ENCODE measurements at regions not wholly inside any gene's neighbourhood (a gene's known extent, or its start where the extent isn't known, plus 50 kb on each side); places are given as distances from the start of the nearest gene placed in this dataset.
"Not testable (repeated sequence)": the region's sequence is repeated elsewhere in the genome, so short reads cannot be mapped to it uniquely, and the experiment has no call there.

- no peak for DNase-seq (ENCODE audit: extremely low read depth, low read depth, low spot score)
Observed at GRCh38 chr18:40133253-40133652, 1821.8 kb upstream of the PIK3C3 start.

DNA sequence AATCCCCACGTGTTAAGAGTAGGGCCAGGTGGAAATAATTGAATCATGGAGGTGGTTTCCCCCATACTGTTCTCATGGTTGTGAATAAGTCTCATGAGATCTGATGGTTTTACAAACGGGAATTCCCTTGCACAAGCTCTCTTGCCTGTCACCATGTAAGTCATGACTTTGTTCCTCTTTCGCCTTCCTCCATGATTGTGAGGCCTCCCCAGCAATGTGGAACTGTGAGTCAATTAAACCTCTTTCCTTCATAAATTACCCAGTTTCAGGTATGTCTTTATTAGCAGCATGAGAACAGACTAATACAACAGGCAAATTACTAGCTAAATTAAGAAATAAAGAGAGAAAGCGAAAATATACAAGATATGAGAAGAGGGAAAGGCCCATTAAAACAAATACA, 1822.6 kb upstream of the PIK3C3 start:
- not testable (repeated sequence) for DNase-seq (ENCODE audit: extremely low read depth, low read depth, low spot score)

DNA sequence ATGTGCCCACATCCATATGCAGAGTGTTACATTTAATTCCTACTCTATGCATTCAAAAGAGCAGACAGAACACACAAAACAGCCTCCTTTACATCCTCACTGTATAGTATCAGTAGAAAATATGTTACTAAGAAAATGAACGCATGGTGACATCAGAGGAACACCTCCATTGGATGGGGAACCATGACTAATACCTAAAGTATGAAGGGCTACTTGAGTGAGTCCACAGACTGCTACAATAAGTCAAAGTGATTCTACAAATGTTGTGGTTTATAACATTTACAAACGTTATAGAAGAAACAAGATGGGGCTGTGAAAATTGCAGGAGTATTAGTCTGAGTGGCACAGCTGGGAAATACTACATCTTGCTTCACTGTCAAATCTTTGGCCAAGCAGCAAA, 1830.9 kb upstream of the PIK3C3 start:
- DNase-seq (ENCODE audit: extremely low read depth, low read depth, low spot score) = no peak

DNA sequence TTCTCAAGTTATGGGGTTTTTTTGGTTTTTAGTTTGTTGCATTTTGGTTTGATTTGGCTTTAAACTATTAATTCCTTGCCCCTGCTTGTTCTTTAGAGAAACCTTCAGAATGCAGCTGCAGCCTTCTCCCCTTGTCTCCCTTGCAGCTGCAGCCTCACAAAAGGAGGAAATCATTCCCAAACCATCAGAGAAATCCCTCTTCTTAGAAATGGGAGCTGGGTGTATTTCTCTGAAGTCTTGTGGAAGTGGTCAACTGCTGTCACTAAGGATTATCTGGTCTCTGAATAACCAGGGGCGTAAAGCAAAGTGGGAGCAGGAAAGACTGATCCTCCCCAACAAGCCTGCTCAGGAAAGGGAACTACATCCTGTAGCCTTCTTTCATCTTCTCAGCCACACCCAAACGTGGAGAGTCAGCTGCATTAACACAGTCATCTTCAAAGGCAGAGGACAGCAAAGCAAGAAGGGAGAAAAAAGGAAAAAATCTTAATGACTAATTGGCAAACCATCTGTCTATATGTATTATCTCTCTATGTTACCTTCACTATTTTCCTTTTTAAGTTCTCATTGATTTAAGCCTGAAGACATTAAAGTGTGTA, 1834.1 kb upstream of the PIK3C3 start:
- no peak for DNase-seq (ENCODE audit: extremely low read depth, low read depth, low spot score)

GRCh38 chr18:40120356-40120755, 1834.7 kb upstream of the PIK3C3 start:
- no peak for DNase-seq (ENCODE audit: extremely low read depth, low read depth, low spot score)

DNA sequence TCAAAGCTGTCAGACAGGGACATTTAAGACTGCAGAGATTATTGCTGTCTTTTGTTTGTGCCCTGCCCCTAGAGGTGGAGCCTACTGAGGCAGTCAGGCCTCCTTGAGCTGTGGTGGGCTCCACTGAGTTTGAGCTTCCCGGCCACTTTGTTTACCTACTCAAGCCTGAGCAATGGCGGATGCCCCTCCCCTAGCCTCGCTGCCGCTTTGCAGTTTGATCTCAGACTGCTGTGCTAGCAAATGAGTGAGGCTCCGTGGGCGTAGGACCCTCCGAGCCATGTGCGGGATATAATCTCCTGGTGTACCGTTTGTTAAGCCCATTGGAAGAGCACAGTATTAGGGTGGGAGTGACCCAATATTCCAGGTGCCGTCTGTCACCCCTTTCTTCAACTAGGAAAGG, 1835.5 kb upstream of the PIK3C3 start:
- DNase-seq (ENCODE audit: extremely low read depth, low read depth, low spot score) = not testable (repeated sequence)

DNA sequence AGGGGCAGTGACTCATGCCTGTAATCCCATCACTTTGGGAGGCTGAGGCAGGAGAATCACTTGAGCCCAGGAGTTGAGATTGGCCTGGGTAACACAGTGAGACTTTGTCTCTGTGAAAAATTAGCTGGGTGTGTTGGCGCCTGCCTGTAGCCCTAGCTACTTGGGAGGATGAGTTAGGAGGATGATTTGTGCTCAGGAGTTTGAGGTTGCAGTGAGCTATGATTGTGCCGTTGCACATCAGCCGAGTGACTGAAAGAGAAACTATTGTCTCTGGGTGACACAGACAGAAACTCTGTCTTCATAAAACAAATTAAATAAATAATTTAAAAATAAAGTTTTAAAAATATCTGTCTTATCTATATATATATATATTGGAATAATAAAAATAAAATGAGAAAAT, 1844.6 kb upstream of the PIK3C3 start:
- DNase-seq (ENCODE audit: extremely low read depth, low read depth, low spot score) = no peak

DNA sequence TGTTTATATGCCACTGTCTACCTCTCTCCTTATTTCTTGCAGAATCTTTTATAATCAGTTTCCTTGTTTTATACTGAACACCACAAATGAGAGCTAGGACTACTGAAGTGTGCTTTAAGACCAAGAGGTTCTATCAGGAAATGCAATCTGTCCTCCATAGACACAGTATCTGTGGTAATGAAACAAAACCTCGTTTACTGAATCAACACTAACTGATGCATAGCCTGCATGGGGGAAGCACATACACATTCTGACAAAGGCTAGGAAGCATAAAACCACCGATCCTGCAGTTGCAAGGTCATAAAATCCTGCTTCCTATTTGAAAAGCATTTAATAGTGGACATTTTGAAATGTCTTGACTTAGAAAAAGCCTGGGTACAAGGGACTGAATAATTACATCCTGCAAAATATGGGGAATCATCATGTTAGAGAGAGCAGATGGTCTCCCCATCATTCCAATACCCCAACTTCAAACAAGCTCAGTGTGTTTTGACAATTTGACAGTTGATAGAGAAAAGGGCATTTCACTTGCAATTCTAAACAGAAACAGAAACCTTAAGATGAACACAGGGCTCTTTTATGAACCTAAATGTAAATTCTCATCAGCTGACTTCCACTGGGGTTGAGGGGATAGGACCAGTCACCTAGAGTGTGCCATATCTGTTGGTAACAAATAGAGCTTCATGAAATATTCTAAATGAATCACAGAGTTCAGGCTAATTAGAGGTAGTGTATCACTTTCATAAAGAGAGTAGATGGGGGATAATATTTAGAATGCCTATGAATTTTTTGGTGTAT, 1845.6 kb upstream of the PIK3C3 start:
- no peak for DNase-seq (ENCODE audit: extremely low read depth, low read depth, low spot score)

- no peak for DNase-seq (ENCODE audit: extremely low read depth, low read depth, low spot score)
Observed at GRCh38 chr18:40108596-40108995, 1846.4 kb upstream of the PIK3C3 start.

- DNase-seq (ENCODE audit: extremely low read depth, low read depth, low spot score) = no peak
Observed at GRCh38 chr18:40102903-40103302, 1852.1 kb upstream of the PIK3C3 start.

DNA sequence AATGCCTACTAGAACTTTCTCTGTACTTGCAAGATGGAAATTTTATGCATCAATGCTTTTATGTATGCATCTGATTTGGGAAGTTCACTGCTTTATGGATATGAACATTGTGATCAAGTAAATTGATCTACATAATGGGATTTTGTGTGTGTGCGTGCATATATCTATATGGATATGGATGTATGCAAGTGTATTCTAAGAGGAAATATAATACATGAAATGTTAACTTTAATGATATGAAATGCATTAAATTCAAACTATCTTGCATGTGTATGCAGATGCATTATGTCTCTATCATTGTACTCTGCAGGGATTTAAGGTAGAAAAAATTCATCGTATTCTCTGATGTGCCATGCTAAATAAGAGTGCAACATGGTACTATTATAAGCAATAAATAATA, 1855.4 kb upstream of the PIK3C3 start:
- no peak for DNase-seq (ENCODE audit: extremely low read depth, low read depth, low spot score)

DNA sequence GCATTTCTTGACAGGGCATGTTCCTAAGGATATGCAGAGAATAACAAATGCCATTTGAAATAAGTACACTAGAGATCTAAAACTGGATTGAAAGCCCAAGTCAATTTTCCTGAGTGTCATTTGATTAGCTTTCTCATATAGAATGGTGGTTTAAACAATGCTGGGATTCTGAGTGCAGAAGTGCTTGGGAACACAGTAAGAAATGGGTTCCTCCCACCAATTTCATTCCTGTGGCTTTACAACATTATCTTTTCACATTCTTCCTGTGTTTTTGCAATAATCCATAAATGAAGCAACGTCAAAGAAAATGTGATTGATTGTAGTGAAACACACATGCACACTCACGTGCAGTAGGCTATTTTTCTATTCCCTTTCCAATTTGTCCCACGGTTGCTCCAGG, 1858.4 kb upstream of the PIK3C3 start:
- no peak for DNase-seq (ENCODE audit: extremely low read depth, low read depth, low spot score)

- no peak for DNase-seq (ENCODE audit: extremely low read depth, low read depth, low spot score)
Observed at GRCh38 chr18:40094441-40094840, 1860.6 kb upstream of the PIK3C3 start.

GRCh38 chr18:40088130-40088529, 1866.9 kb upstream of the PIK3C3 start:
- no peak for DNase-seq (ENCODE audit: extremely low read depth, low read depth, low spot score)

DNA sequence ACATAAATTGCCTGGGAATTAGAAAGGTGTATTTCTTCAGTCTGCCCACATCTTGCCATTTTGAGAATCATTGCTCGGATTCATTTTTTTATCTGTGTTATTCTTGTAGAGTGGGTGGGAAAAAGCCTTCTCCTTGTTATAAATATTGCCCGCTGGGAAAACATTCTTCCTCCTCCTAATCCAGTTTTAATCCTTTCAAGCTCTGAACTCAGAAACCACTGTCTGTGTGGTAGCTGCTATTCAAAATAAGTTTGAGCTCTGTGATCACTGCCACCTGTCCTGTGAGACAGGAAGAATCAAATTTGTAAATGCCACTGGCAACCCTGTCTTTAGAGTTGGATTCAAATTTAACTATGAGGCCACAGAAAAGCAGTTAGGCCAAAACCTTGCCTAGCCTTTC, 1875.2 kb upstream of the PIK3C3 start:
- no peak for DNase-seq (ENCODE audit: extremely low read depth, low read depth, low spot score)

- DNase-seq (ENCODE audit: extremely low read depth, low read depth, low spot score) = no peak
Observed at GRCh38 chr18:40075616-40076015, 1879.4 kb upstream of the PIK3C3 start.

DNA sequence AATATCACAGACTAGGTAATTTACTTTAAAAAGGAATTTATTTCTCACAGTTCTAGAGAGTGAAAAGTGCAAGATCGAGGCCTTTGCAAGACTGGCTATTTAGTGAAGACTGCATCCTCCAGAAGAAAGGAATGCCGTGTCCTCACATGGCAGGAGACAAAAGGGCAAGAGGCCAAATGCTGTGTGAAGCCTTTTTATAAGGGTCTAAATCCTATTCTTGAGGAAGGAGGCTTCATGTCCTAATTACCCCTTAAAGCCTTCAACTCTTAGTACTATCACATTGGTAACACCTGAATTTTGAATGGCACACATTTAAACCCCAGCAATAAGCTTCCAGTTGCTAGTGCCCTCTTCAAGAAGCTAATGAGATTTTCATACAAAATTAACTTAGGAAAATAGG, 1882.3 kb upstream of the PIK3C3 start:
- DNase-seq (ENCODE audit: extremely low read depth, low read depth, low spot score) = no peak

- DNase-seq (ENCODE audit: extremely low read depth, low read depth, low spot score) = no peak
Observed at GRCh38 chr18:40066368-40066767, 1888.7 kb upstream of the PIK3C3 start.

DNA sequence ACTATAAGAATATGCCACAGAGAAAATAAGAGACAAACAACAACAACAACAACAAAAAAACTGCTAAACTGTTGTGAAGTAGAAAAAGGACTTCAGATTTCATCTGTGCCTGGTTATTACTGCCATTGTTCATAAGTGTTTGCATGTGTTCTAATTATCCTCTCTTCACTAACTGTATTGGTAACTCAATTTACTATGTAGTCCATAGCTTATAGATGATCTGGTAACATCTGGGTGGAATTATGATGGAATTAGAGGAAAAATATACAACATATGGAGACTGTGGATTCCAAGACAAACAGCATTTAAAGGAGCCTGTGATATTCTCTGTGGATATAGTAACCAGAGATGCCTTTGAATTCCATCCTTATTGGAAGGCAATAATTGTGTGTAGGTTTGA, 1891.5 kb upstream of the PIK3C3 start:
- DNase-seq (ENCODE audit: extremely low read depth, low read depth, low spot score) = no peak

- no peak for DNase-seq (ENCODE audit: extremely low read depth, low read depth, low spot score)
Observed at GRCh38 chr18:40061086-40061485, 1893.9 kb upstream of the PIK3C3 start.

DNA sequence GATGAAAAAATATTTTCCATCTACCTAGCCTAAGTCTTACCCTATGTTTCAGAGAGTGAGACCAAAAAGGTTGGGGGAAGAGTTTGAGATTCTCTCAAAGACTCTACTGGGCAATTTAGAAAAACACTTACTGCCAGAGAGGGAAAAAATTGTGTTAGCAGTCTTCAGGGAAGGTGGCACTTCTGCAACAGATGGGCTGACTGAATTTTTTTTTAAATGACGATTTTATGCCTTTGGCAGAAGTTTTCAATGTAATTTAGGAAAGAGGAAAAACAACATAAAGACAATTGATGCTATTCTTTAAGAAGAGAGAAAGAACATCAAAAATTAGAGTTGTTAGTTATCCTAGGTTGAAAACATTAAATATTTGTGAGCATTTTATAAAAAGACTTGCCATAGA, 1894.5 kb upstream of the PIK3C3 start:
- no peak for DNase-seq (ENCODE audit: extremely low read depth, low read depth, low spot score)

GRCh38 chr18:40058811-40059570, 1896.0 kb upstream of the PIK3C3 start:
- no peak for DNase-seq (ENCODE audit: extremely low read depth, low read depth, low spot score)

Data from glomerular endothelial cell (primary cell).